ENCODE measurements at regions not wholly inside any gene's neighbourhood (a gene's known extent, or its start where the extent isn't known, plus 50 kb on each side); places are given as distances from the start of the nearest gene placed in this dataset.

DNA sequence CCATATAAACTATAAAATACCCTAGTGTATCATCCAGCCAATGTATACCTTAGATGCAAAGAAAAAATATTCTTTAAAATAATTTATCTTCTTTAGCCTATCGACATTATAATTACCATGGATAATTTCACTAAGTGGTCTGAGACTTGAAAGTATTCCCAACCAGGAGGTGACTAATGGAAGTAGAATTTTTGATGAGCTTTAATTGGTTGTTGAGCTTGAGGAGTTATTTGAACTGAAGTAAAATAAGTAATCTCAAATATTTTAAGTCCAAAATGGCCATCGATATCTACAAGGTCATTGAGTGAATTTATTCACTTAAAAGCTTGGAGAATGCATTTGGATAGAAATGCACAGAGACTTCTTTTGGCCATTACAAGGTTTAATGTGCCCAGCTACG is 436.2 kb downstream of the TLL1 start:
- ATAC-seq (no peak), DNase-seq (ENCODE audit: low spot score in 2 of 2) (no peak)
- Mint-ChIP-seq H3K36me3 (no peaks in the 10 kb centered on the region), H3K9me3 (peaks cover under 1 to 20% of the 10 kb centered on the region in 2 donors), H3K27ac (no peak overlapping the region)

DNA sequence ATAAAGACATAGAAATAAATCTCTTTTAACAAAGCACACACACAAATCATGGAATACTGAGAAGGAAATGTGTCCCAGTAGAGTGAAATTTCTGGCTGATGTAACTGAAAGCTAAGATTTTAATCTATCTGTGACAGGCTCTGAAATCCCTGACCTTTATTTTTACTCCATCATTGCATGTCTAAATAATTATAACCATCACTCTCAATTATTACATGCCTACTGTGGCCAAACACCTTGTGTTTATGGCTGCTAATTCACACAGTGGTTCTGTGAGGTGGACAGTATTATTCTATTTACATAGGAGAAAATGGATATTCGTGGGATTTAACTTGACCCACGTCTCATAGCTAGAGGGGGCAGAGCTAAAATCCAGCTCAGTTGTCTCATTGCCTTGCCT is 438.1 kb downstream of the TLL1 start:
- no peaks in the 10 kb centered on the region for H3K36me3 Mint-ChIP-seq
- peaks cover 6 to 11% of the 10 kb centered on the region in 2 donors for H3K9me3 Mint-ChIP-seq
- no peak for DNase-seq (ENCODE audit: low spot score in 2 of 2)
- no peak for ATAC-seq
- no peak overlapping the region for H3K27ac Mint-ChIP-seq

DNA sequence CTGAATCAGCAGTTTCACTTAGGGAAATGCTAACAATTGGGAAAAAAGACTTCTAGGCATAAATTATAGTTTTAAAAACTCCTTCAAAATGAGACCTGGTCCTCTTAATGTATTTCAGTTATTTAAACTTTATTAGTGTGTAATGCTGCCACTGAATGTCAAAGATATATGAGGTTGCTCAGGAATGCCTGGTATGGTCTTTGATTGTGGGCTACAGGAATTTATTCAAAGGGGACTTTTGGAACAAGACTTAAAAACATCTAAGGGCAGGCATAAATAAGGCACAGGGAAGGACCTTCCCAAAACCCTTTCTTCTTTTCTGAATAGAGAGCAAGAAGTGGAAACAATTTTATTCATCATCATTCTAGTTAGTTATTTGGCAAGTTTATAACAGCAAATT is 439.1 kb downstream of the TLL1 start:
- Mint-ChIP-seq H3K36me3 (no peaks in the 10 kb centered on the region), H3K27ac (no peak overlapping the region), H3K9me3 (peaks cover 11 to 12% of the 10 kb centered on the region in 2 donors)
- DNase-seq (ENCODE audit: low spot score in 2 of 2), result no peak
- ATAC-seq, result no peak

DNA sequence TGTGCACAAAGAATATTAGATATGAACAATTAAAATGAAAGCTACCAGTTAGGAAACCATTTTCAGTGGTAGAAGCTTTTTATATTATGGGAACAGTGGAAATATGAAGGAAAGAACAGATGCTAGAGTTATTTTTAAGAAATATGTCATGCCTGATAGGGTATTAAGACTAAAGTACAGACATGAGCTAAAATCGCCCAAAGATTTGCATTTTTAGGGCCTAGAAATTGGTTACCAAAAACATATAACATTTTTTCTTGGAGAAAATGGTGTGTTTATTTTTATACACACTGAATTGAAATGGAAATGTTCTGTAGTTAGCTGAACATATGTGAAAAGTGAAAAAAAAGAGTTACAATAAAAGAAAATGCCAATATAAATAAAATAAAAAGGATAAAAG is 441.9 kb downstream of the TLL1 start:
- Mint-ChIP-seq H3K9me3 (peaks cover 15 to 19% of the 10 kb centered on the region in 2 donors), H3K36me3 (no peaks in the 10 kb centered on the region), H3K27ac (no peak overlapping the region)
- no peak for DNase-seq (ENCODE audit: low spot score in 2 of 2)
- no peak for ATAC-seq

DNA sequence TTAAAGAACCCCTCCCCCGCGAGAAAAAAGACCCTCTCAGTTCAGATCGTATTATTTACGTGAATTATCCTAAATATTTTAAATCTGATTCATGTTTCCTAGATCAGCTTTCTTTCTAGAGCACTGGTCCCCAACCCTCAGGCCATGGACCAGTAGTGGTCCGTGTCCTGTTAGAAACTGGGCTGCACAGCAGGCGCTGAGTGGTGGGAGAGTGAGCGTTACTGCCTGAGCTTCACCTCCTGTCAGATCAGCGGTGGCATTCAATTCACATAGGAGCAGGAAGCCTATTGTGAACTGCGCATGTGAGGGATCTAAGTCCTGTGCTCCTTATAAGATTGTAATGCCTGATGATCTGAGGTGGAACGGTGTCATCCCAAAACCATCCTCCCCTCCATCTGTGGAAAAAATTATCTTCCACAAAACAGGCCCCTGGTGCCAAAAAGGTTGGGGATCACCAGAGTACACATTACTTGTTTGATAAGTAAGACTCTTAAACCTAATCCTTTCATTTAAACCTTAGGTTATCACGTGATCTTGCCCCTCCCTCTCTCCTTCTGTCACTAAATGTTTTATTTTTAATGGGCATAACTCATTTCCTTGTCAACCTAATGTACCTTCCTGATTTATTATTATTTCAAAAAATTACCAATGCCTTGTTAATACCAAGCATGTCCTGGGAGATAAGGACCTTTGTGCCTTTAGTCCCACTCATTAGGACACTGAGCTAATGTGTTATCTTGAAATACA is 442.9 kb downstream of the TLL1 start:
- Mint-ChIP-seq H3K9me3 (peaks cover 15 to 21% of the 10 kb centered on the region in 2 donors), H3K27ac (no peak overlapping the region), H3K36me3 (no peaks in the 10 kb centered on the region)
- DNase-seq (ENCODE audit: low spot score in 2 of 2) (no peak), ATAC-seq (no peak)

DNA sequence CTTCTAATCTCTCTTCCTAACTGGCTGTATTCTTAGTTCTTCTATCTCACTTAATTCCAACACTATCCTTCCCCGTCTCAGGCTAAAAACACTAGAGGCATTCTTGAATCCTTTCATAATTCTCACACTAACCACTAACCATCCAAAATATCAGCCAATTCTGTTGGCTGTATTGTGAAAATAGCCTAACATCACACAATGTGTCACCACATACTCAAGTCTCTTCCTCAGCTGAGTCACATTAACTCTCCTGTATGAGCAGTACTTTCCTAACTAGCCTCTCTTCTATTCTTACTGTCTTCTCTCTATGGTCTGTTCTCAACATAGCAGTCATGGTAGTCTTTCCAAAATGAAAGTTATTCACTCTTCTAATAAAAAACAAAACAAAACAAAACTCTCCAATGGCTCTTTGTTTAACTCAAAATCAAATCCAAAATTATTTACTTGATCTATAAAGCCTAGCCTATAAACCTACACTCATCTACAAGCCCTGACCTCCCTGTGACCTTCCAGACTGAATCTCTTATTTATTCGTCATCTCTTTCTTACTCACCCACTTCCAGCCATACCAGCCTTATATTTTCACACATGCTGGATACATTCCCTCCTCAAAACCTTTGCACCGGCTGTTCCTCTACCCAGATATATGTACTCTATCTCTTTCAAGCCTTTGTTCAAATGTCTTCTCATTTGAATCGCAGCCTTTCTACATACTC is 445.9 kb downstream of the TLL1 start:
- Mint-ChIP-seq H3K9me3 (peaks cover 22 to 29% of the 10 kb centered on the region in 2 donors), H3K36me3 (no peaks in the 10 kb centered on the region), H3K27ac (no peak overlapping the region)
- no peak for DNase-seq (ENCODE audit: low spot score in 2 of 2)
- ATAC-seq, result no peak

DNA sequence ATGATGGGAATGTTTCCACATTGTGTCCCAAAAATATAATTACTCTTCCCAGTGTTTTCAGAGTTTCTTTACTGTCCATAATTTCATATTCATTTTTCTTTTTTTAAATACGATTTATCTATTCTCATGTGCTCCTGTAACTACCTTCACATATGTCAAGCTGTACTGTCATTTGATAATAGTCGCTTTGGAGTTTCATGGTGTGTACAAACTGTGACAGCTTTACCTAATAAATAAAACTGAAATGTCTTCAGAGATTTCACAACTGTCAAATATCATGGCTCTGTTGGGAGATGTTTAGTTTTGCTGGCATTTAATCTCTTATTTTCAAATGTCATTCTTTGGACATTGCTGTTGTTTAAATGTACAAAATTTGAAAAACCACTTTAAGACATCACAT is 450.2 kb downstream of the TLL1 start:
- ATAC-seq, result no peak
- no peak for DNase-seq (ENCODE audit: low spot score in 2 of 2)
- Mint-ChIP-seq H3K9me3 (peaks cover 16 to 17% of the 10 kb centered on the region in 2 donors), H3K36me3 (no peaks in the 10 kb centered on the region), H3K27ac (no peak overlapping the region)

DNA sequence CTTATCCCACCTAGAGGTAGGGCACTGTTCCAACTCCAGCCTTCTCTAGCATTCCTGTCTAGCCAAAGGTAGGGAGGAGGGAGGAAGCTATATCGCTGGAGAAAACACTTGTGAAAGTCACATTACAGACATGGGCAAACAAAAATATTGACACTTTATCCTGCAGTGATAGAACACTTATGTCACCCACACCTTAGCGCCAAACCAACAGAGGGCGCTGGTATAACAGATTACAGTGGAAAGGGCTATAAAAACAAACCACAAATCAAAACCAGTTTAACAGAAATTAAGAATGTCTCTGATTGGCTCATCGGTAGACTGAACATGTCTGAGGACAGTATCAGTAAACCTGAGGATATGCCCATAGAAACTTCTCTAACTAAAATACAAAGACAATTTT is 451.3 kb downstream of the TLL1 start:
- DNase-seq (ENCODE audit: low spot score in 2 of 2) (no peak), ATAC-seq (no peak)
- peaks cover 11 to 14% of the 10 kb centered on the region in 2 donors for H3K9me3 Mint-ChIP-seq
- no peaks in the 10 kb centered on the region for H3K36me3 Mint-ChIP-seq
- H3K27ac Mint-ChIP-seq, result no peak overlapping the region

DNA sequence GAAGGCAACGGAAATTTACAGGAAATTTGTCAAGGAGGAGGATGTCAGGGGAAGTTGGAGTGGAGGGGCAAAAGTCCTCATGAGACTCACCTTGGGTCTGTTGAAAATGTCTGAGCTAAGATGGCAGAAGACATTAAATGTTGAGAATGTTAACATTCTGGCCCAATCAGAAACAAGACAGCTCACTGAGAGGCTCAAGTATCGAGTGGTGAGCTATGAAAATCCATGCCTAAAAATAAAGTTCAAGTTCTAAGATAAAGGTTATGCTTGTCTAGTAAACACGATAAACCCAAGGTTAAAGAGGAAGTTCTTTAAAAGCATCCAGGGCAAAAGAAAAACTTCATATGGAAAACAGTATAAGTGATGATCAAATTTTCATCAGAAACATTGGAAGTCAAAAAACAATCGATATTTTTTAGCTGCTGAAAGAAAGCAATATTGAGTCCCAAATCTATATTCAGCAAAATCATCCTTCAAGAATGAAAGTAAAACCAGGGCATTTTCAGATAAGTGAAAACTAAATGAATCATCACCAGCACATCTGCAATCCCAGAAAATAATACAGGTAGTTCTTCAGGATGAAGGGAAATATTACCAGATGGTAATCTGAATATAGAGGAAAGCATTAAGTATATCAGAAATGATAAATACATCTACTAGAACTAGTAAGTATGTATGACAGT is 462.4 kb downstream of the TLL1 start:
- Mint-ChIP-seq H3K9me3 (peaks cover 20 to 21% of the 10 kb centered on the region in 2 donors), H3K27ac (no peak overlapping the region), H3K36me3 (no peaks in the 10 kb centered on the region)
- no peak for DNase-seq (ENCODE audit: low spot score in 2 of 2)
- no peak for ATAC-seq

DNA sequence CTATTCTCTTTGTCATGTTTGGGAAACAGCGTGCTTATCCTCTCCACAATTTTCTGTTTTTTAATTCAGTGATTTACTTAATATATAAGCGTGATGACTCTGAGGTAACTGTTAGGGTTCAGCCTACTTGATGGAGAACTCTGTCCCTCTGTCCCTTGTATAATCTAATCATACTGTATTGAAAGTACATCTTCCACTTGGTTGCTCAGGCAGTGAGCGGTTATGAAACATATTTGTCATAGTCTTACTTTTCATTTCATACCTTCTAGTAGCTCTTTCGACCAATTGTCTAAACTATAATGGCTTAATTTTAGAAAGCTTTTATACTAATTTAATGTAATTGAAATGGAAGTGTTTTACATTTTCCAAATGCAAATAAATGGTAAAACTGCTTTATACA is 469.0 kb downstream of the TLL1 start:
- DNase-seq (ENCODE audit: low spot score in 2 of 2) (no peak), ATAC-seq (no peak)
- Mint-ChIP-seq H3K9me3 (peaks cover 0 to 13% of the 10 kb centered on the region in 2 donors), H3K27ac (no peak overlapping the region), H3K36me3 (no peaks in the 10 kb centered on the region)

DNA sequence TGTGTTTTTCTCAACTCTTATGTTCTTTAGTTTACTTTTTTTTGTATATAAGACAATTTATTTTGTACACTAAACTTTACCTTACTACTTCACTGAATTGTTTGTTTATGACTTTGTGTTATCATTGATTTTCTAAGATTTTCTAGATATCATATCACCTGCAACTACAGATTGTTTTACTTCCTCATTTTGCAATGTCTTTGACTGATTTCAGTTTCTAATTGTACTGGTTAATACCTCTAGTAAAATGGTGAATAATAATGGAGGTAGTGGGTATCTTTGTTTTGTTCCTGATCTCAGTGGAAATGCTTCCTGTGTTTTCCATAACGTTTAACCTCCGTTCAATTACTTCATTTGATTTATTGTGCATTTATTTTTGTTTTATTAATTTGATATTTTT is 490.2 kb downstream of the TLL1 start:
- no peak for ATAC-seq
- H3K27ac Mint-ChIP-seq, result no peak overlapping the region
- no peak for DNase-seq (ENCODE audit: low spot score in 2 of 2)
- no peaks in the 10 kb centered on the region for H3K36me3 Mint-ChIP-seq
- H3K9me3 Mint-ChIP-seq, result peaks cover 16 to 24% of the 10 kb centered on the region in 2 donors

DNA sequence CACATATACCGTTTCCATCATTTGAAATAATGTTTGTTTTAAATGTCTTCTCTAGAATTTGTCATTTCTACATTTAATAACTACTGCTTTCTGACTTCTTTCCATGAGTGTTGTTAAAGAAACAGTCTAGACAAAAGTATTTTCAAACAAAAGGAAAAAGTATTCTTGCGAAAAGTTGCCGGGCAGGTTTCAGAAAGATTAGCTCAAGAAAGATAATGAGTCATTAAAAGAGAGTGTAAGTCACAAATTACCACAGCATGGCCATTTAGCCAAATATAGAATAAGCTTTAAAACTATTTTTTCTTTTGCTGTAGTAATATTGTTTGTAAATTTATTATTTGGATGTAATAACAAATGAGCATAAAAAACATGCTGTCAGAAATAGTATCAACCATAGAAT is 493.0 kb downstream of the TLL1 start:
- Mint-ChIP-seq H3K27ac (no peak overlapping the region), H3K9me3 (peaks cover 17 to 19% of the 10 kb centered on the region in 2 donors), H3K36me3 (peaks cover 0 to 4% of the 10 kb centered on the region in 2 donors)
- no peak for DNase-seq (ENCODE audit: low spot score in 2 of 2)
- ATAC-seq, result no peak

DNA sequence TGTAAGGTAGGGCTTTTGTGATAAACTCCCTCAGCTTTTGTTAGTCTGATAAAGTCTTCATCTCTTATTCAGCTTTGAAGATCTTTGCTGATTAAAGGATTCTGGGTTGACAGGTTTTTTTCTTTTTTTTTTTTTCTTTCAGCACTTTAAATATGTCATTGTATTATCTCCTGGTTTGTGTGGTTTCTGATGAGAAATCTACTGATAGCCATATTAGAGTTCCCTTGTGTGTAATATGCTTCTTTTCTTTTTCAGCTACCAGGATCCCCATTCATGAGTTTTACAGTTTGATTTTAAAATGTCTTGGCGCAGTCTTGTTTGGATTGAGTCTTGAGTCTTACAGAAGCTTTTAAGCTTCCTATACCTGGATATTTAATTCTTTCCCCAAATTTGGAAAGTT is 504.5 kb downstream of the TLL1 start:
- no peak for ATAC-seq
- peaks cover 0 to 30% of the 10 kb centered on the region in 2 donors for H3K36me3 Mint-ChIP-seq
- peaks cover 29 to 37% of the 10 kb centered on the region in 2 donors for H3K9me3 Mint-ChIP-seq
- DNase-seq (ENCODE audit: low spot score in 2 of 2), result no peak
- no peak overlapping the region for H3K27ac Mint-ChIP-seq

DNA sequence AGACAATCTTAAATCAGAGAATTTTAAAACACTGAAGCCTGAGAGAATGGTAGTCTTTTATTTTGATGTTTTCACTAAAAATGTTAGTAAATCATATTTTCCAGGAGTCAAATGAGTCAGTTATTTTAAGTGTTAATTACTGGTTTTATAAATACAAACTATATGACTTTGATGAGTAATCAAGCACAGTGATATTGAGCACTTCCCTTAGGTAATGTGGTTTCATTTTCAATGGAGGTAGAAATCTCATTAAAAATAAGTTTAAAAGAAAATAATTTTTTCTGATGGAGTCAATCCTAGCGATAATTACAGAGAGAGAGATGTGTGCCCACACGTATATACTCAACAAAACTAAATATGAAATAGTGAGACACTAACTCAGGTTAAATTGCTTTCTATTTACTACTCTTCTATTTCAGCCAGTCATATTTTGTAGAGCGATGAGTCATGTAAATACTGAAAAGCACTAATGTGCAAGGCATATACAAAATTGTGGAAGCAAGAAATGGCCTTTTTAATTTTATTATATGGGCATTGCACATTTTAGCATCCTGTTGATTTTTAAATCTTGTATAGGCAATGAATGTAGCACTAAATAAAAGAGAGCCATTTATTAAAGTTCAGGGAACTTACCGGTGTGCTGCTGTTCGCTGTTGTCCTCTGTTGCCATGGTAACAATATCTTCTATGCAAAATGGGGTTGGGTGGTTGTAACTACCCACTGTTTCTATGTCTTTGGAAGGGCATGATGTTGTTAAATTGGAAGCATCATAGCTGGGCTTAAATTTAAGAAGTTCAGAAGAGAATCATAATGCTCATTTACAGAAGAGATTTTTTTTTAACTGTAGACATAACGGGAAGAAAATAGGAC is 513.7 kb downstream of the TLL1 start:
- Mint-ChIP-seq H3K27ac (no peak overlapping the region), H3K36me3 (no peaks in the 10 kb centered on the region), H3K9me3 (peaks cover 7 to 14% of the 10 kb centered on the region in 2 donors)
- no peak for DNase-seq (ENCODE audit: low spot score in 2 of 2)
- ATAC-seq, result no peak

DNA sequence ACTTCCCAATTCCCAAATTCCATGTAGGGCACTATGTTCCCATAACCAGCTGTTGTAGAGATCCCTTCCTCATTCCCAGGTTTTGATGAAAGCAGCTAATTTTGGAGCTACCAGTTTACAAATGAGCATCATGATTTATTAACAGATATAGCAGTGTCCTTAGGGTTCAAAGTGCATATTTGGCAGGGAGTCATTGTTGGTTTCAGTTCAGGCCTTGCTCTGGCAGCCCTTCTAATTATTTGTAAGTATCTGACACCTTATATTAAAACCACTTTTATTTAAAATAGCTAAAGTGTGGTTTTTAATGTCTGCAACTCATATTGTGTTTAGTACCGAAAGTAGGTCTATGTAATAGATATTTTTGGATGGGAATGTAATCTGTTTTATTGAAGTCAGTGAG is 518.5 kb downstream of the TLL1 start:
- H3K9me3 Mint-ChIP-seq, result peaks cover 18 to 19% of the 10 kb centered on the region in 2 donors
- ATAC-seq (no peak), DNase-seq (ENCODE audit: low spot score in 2 of 2) (no peak)
- H3K36me3 Mint-ChIP-seq, result no peaks in the 10 kb centered on the region
- no peak overlapping the region for H3K27ac Mint-ChIP-seq

DNA sequence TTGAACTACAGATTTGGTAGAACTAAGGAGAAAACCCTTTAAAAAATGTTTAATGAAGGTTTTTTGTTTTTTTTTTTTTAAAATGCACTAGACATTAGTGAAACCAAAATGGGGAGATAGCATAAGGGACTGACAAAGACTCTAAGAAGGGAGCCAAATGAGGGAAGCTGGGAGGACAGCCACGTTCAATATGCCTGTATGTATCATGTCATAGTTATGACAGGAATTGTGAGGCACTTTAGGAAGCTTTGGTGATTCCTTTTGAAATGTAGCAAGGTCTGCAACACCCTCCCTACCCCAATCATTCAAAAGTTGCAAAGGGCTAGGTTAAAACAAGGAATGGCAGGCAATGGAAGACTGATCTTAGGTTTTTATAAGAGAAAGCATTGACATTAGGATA is 526.0 kb downstream of the TLL1 start:
- Mint-ChIP-seq H3K36me3 (no peaks in the 10 kb centered on the region), H3K27ac (no peak overlapping the region), H3K9me3 (peaks cover 5 to 13% of the 10 kb centered on the region in 2 donors)
- DNase-seq (ENCODE audit: low spot score in 2 of 2), result no peak
- ATAC-seq, result no peak
